ENCODE measurements at regions not wholly inside any gene's neighbourhood (a gene's known extent, or its start where the extent isn't known, plus 50 kb on each side); places are given as distances from the start of the nearest gene placed in this dataset.
"Not testable (repeated sequence)": the region's sequence is repeated elsewhere in the genome, so short reads cannot be mapped to it uniquely, and the experiment has no call there.

- BruUV-seq (replicated peaks); CTCF ChIA-PET (ENCODE audit: low intra/inter-chr PET ratio, low total read pairs); DNase-seq (ENCODE audit: low spot score); H3K79me2 ChIP-seq (ENCODE audit: insufficient read depth, low read length); intact Hi-C loops (cut with micrococcal nuclease; ENCODE audit: unreplicated experiment); ATAC-seq; H3K9ac ChIP-seq (ENCODE audit: insufficient read depth, low read depth, low read length); FAIRE-seq; H4K20me1 ChIP-seq (ENCODE audit: insufficient read depth, low read length); H3K36me3 ChIP-seq (replicated peaks in 1 of 2; ENCODE audit: control insufficient read depth in 1 of 2, insufficient read depth in 2 of 2, low read length in 2 of 2); H3K27ac ChIP-seq (ENCODE audit: extremely low read length, insufficient read depth, low read length); POLR2A ChIA-PET; H3K4me2 ChIP-seq (ENCODE audit: low read depth, low read length); H2AFZ ChIP-seq (ENCODE audit: low read length); H3K4me3 ChIP-seq (replicated peaks in 1 of 3; ENCODE audit: insufficient read depth in 1 of 3, low read depth in 2 of 3, low read length in 3 of 3); H3K4me1 ChIP-seq (ENCODE audit: insufficient read depth, low read length); in situ Hi-C loops (cut with HindIII; ENCODE audit: extremely low pct_ligation_motif_present, low pct_unique_long_range_greater_than_20kb); H3K27me3 ChIP-seq (ENCODE audit: control insufficient read depth in 1 of 2, insufficient read depth in 2 of 2, low read length in 2 of 2): not testable (repeated sequence)
- peaks cover 51% of the 10 kb centered on the region for H3K9me3 ChIP-seq (ENCODE audit: low read length)
- 35% methylated on average over 5 of the region's 6 CpGs for WGBS (ENCODE audit: low lambda C conversion rate)
Observed at GRCh38 chr6:121797598-121797997, 362.2 kb downstream of the GJA1 start.

- H3K36me3 ChIP-seq (replicated peaks in 1 of 2; ENCODE audit: control insufficient read depth in 1 of 2, insufficient read depth in 2 of 2, low read length in 2 of 2); CTCF ChIA-PET (ENCODE audit: low intra/inter-chr PET ratio, low total read pairs); POLR2A ChIA-PET; H3K27me3 ChIP-seq (ENCODE audit: control insufficient read depth in 1 of 2, insufficient read depth in 2 of 2, low read length in 2 of 2); ATAC-seq; H3K4me2 ChIP-seq (ENCODE audit: low read depth, low read length); FAIRE-seq; H3K27ac ChIP-seq (ENCODE audit: extremely low read length, insufficient read depth, low read length); H3K9ac ChIP-seq (ENCODE audit: insufficient read depth, low read depth, low read length); H3K4me3 ChIP-seq (replicated peaks in 1 of 3; ENCODE audit: insufficient read depth in 1 of 3, low read depth in 2 of 3, low read length in 3 of 3); in situ Hi-C loops (cut with HindIII; ENCODE audit: extremely low pct_ligation_motif_present, low pct_unique_long_range_greater_than_20kb); H4K20me1 ChIP-seq (ENCODE audit: insufficient read depth, low read length); H2AFZ ChIP-seq (ENCODE audit: low read length); H3K79me2 ChIP-seq (ENCODE audit: insufficient read depth, low read length); intact Hi-C loops (cut with micrococcal nuclease; ENCODE audit: unreplicated experiment); H3K4me1 ChIP-seq (ENCODE audit: insufficient read depth, low read length); BruUV-seq (replicated peaks); DNase-seq (ENCODE audit: low spot score): not testable (repeated sequence)
- 0% methylated on average over 1 of the region's 1 CpG for whole genome bisulfite sequencing (ENCODE audit: low lambda C conversion rate)
- H3K9me3 ChIP-seq (ENCODE audit: low read length) = peaks cover 57% of the 10 kb centered on the region
Observed at GRCh38 chr6:121798126-121798525, 362.7 kb downstream of the GJA1 start.

GRCh38 chr6:121799574-121799973, 364.1 kb downstream of the GJA1 start:
- DNase-seq (ENCODE audit: low spot score) = no peak
- POLR2A ChIA-PET = no interaction called here
- BruUV-seq (replicated peaks) = no TSS peak
- Histone ChIP-seq H3K4me1 (ENCODE audit: insufficient read depth, low read length) (no peaks in the 10 kb centered on the region), H2AFZ (ENCODE audit: low read length) (no peak overlapping the region), H3K27me3 (ENCODE audit: control insufficient read depth in 1 of 2, insufficient read depth in 2 of 2, low read length in 2 of 2) (no peaks in the 10 kb centered on the region), H3K36me3 (replicated peaks in 1 of 2; ENCODE audit: control insufficient read depth in 1 of 2, insufficient read depth in 2 of 2, low read length in 2 of 2) (no peaks in the 10 kb centered on the region), H3K4me2 (ENCODE audit: low read depth, low read length) (no peak overlapping the region), H3K9me3 (ENCODE audit: low read length) (peaks cover 57% of the 10 kb centered on the region), H3K27ac (ENCODE audit: extremely low read length, insufficient read depth, low read length) (no peak overlapping the region), H3K79me2 (ENCODE audit: insufficient read depth, low read length) (no peaks in the 10 kb centered on the region), H4K20me1 (ENCODE audit: insufficient read depth, low read length) (no peaks in the 10 kb centered on the region), H3K4me3 (replicated peaks in 1 of 3; ENCODE audit: insufficient read depth in 1 of 3, low read depth in 2 of 3, low read length in 3 of 3) (no peak overlapping the region), H3K9ac (ENCODE audit: insufficient read depth, low read depth, low read length) (no peak overlapping the region)
- FAIRE-seq = no peak
- intact Hi-C loops (cut with micrococcal nuclease; ENCODE audit: unreplicated experiment) = no loop called here
- no peak for ATAC-seq
- in situ Hi-C loops (cut with HindIII; ENCODE audit: extremely low pct_ligation_motif_present, low pct_unique_long_range_greater_than_20kb) = no loop called here
- CTCF ChIA-PET (ENCODE audit: low intra/inter-chr PET ratio, low total read pairs) = no interaction called here
- TF ChIP-seq NCOA1 (CRISPR knock-in tag; IDR thresholded peaks at IDR 0.05) (no peak), TP53 (CRISPR knock-in tag; conservative IDR thresholded peaks at IDR 0.05) (no peak), SPEN (CRISPR knock-in tag; IDR thresholded peaks at IDR 0.05; ENCODE audit: low read depth) (no peak), FOXP1 (IDR thresholded peaks at IDR 0.05) (no peak), FOXP1 (CRISPR knock-in tag; IDR thresholded peaks at IDR 0.05) (no peak), FOXP4 (CRISPR knock-in tag; IDR thresholded peaks at IDR 0.05) (no peak), SNRNP70 (IDR thresholded peaks at IDR 0.05; ENCODE audit: low read depth, low read length) (no peak), ZNF720 (CRISPR knock-in tag; IDR thresholded peaks at IDR 0.05) (no peak), ZFP91 (CRISPR knock-in tag; IDR thresholded peaks at IDR 0.05; ENCODE audit: borderline replicate concordance) (no peak), SP140L (CRISPR knock-in tag; IDR thresholded peaks at IDR 0.05; ENCODE audit: borderline replicate concordance) (no peak)
